ENCODE measurements at regions not wholly inside any gene's neighbourhood (a gene's known extent, or its start where the extent isn't known, plus 50 kb on each side); places are given as distances from the start of the nearest gene placed in this dataset.
"Not testable (repeated sequence)": the region's sequence is repeated elsewhere in the genome, so short reads cannot be mapped to it uniquely, and the experiment has no call there.

DNA sequence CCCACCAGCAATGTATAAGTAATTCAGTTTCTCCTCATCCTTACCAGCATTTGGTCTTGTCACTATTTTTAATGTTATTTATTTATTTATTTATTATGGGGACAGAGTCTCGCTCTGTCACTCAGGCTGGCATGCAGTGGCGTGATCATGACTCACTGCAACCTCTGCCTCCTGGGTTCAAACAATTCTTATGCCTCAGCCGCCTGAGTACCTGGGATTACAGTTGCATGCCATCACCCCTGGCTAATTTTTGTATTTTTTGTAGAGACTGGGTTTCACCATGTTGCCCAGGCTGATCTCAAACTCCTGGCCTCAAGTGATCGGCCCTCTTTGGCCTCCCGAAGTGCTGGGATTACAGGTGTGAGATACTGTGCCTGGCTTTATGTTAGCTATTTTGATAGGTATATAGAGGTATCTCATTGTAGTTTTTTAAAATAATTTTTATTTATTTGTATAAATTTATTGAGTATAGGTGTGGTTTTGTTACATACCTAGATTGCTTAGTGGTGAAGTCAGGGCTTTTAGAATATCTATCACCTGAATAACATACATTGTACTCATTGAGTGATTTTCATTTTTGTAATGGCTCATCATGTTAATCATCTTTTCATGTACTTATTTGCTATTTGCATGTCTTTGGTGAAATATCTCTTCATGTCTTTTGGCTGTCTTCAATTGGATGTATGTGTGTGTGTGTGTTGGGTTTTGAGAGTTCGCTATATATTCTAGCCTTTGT, 53.3 kb downstream of the TANC2 start:
- DNase-seq = no peak

GRCh38 chr17:63022567-63022966, 56.5 kb downstream of the TANC2 start:
- no peak for DNase-seq

DNA sequence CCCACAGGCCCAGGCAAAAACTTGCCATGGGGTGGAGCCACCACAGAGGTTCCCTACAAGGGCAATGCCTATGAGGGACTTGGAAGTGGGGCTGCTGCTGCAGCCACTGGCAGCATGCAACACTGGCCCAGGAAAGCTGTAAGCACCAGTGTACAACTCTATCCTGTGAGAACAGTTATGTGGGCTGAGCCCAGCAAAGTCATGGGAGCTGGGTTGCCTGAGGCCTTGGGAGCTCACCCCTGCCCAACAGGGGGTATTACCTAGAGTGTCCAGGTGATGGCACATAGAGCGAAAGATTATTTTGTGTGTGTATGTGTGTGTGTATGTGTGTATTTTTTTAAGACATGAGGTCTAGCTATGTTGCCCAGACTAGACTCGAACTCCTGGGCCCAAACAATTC, 57.0 kb downstream of the TANC2 start:
- no peak for DNase-seq

DNA sequence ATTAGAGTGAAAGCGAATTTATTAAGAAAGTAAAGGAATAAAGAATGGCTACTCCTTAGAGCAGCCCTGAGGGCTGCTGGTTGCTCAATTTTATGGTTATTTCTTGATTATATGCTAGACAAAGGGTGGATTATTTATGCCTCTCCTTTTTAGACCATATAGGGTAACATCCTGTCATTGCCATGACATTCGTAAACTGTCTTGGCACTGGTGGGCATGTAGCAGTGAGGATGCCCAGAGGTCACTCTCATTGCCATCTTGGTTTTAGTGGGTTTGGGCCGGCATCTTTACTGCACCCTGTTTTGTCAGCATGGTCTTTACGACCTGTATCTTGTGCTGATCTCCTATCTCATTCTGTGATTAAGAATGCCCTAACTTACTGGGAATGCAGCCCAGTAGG, 58.2 kb downstream of the TANC2 start:
- no peak for DNase-seq

DNA sequence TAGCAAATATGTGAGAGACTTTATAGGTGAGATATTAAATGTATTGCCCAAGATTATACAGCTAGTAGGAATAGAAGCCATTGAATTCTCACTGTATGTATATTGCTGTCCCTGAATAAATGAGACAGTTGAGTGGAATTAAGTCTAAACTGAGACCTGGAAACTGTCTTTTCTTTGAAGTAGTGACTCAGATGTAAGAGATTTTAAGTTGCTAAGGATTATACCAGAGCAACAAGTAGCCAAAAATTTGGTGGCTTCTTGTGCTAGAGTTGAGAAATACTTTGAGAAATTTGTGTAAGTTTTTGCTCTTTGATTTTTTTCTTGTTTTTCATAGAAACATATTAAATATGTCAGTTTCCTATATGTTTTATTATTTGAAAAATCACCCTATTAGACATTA, 58.7 kb downstream of the TANC2 start:
- no peak for DNase-seq

- DNase-seq = not testable (repeated sequence)
These were observed 59.6 kb downstream of the TANC2 start for GRCh38 chr17:63025637-63026036.

GRCh38 chr17:63029541-63029940, 63.5 kb downstream of the TANC2 start:
- DNase-seq = no peak

DNA sequence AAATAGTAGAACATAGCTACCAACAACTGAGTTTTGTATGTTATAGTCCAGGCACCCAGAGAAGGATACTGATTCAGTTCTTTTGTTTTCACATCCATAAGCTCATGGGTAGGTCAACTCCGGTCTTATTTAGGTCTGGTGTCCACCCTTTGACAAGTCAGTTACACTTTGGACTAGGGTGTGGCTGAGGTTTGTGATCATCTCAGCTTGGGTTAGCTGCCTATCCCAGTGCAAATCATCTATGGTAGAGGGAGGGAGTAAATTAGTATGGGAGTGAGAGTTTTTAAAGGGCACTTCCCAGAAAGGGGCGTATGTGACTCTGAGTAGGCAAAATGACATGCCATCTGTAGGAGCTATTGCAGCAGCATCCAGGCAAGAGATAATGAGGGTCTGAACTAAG, 66.1 kb downstream of the TANC2 start:
- DNase-seq = no peak

GRCh38 chr17:63033142-63033541, 67.1 kb downstream of the TANC2 start:
- no peak for DNase-seq

DNA sequence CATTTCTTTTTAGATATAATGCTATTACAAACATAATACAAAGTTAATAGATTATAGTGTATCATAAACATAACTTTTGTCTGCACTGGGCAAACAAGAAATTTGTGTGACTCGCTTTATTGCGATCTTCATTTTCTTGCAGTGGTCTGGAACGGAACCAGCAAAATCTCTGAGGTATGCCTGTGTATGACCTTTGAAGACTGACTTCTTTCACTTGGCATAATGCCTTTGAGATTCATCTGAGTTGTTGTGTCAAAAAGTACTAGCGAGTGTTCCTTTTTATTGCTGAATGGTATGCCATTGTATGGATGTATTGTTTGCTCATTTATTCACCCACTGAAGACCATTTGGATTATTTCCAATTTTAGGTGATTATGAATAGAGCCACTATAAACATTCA, 69.2 kb downstream of the TANC2 start:
- DNase-seq = no peak

DNA sequence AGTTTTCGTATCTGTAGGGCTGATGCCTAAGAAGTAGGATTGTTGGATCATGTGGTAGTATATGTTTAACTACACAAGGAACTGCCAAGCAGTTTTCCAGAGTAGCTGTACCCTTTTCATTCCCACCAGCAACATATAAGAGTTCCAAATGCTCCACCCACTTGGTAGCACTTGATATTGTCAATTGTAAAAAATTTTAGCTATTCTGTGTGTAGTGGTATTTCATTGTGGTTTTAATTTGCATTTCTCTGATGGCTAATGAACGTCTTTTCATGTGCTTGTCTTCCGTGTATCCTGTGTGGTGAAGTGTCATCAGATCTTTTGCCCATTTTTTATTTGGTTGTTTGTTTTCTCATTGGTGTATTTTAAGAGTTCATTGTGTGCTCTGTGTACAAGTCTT, 69.7 kb downstream of the TANC2 start:
- DNase-seq = no peak

DNA sequence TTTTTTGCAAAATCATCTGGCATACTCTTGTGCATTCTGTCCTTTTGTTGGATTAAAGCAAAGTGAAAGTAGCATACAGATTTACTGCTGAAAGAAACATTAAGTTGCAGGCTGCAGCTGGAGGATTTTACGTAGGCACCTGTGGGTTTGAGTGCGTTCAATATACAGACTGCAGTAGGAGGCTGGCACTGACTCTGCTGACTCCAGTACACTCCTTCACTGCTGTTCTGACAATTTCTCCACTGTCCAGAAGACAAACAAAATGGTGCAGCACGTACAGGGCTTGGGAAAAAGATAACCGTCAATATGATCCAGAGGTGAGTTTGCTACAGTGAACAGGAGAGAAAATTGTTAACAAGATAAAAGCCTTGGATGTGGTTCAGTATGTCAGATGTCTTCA, 73.3 kb downstream of the TANC2 start:
- DNase-seq = no peak

- peak; percentile 9 for DNase-seq
These were observed 74.0 kb downstream of the TANC2 start for GRCh38 chr17:63039899-63040602.

- DNase-seq = no peak
These were observed 74.8 kb downstream of the TANC2 start for GRCh38 chr17:63040816-63041215.

- no peak for DNase-seq
These were observed 75.2 kb downstream of the TANC2 start for GRCh38 chr17:63041251-63041650.

DNA sequence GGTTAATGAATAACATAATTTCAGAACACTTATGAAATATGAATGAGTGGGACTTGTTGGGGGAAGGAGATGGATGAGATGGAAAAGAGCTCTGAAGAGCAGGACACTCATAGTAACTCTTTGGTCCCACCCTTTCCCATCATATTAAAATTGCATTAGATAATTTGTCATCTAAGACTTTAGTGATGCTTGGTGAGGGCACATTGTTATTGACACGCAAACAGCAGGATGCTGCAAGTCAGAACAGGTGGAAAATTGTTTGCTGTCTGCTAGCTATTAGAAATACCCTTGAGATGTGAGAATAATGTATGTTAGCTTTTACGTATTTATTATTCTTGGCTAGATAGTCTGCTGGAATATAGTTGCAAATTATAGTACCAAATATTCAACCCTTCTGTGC, 75.7 kb downstream of the TANC2 start:
- DNase-seq = no peak

DNA sequence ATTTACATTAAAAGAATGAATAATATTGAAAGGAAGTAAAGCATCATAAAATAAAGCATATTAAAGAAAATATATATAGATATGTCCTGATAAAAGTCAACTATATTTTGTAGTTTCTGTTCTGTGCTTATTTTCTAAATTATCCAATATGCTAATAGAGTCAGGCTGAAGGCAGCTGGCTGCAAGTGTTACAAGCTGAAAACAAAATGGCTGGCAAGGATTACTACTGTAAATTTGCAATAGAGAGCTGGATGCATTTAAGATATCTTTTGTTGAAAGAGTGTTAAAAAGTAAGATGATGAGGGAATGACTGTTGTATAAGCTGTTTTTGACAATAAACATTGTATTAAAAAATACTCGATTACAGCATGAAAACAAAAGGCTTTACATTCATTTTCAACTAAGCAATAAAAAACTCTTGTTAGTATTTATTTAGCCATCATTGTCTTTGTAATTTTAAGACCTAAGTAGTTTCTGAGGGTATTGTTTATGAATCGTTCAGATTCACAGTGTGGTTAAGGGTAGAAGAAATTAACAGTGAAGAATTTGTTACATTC, 76.3 kb downstream of the TANC2 start:
- no peak for DNase-seq

DNA sequence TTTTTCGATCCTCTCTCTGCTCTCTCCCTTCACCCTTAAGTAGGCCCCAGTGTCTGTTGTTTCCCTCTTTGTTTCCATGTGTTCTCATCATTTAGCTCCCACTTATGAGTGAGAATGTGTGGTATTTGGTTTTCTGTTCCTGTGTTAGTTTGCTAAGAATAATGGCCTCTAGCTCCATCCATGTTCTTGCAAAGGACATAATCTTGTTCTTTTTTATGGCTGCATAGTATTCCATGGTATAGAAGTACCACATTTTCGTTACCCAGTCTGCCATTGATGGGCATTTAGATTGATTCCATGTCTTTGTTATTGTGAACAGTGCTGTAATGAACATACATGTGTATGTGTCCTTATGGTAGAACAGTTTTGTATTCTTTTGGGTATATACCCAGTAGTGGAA, 91.5 kb downstream of the TANC2 start:
- DNase-seq = not testable (repeated sequence)

- no peak for DNase-seq
These were observed 100.3 kb downstream of the TANC2 start for GRCh38 chr17:63066158-63066813.

- no peak for DNase-seq
These were observed 103.2 kb downstream of the TANC2 start for GRCh38 chr17:63069245-63069644.

DNA sequence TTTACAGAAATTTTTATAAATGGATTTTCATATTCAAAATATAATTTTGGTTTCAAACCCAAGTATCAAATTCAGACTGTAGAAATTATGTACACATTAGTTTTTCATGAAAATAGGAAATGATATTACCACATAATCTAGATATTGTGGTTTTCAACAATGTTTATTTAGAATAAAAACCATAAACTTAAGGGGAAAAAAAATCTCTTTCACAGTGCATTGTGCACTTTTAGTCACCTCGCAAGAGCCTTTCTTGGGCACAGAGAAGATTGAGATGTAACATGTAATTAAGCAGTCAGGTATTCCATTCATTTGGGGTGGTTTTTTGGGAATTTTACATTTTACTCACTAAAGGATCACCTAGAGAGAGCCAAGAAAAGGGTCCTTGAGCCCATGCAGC, 104.0 kb downstream of the TANC2 start:
- DNase-seq = no peak

- DNase-seq = no peak
These were observed 105.8 kb downstream of the TANC2 start for GRCh38 chr17:63071797-63072196.

- no peak for DNase-seq
These were observed 109.9 kb downstream of the TANC2 start for GRCh38 chr17:63075969-63076368.
